BJ (cell line): ENCODE measurements at regions not wholly inside any gene's neighbourhood (a gene's known extent, or its start where the extent isn't known, plus 50 kb on each side); places are given as distances from the start of the nearest gene placed in this dataset.

Source experiments
- CTCF ChIA-PET: fragments of 350-600 bp; formaldehyde crosslinking; extraction: SDS; loops from one replicate; lab custom pipeline; 2021; ENCODE audit warnings: antibody characterized with exemption, inconsistent platforms; lab: Yijun Ruan, JAX
- POLR2A ChIA-PET: fragments of 300-600 bp; sonication (Branson Sonifier 250); formaldehyde crosslinking; extraction: SDS; loops from one replicate; lab custom pipeline; 2021; ENCODE audit warnings: antibody characterized with exemption; lab: Charles Lee
- DNase-seq: peaks from one replicate; pipeline ENCODE4 v3.0.0-alpha.2; 2011; ENCODE audit warnings: low read depth
- H3K27me3 ChIP-seq: 2 replicates; pipeline ENCODE4 v1.6.0; 2011; ENCODE audit warnings: low read length; ENCODE audit not compliant: control insufficient read depth, insufficient read depth
- H3K36me3 ChIP-seq: 2 replicates; pipeline ENCODE4 v1.5.1; 2011; ENCODE audit warnings: low read length; ENCODE audit not compliant: control insufficient read depth, insufficient read depth
- H3K4me3 ChIP-seq: 2 replicates; pipeline ENCODE4 v1.5.1; 2011; ENCODE audit warnings: low read depth, mild to moderate bottlenecking, control low read depth, low read length
- CTCF ChIP-seq: IDR thresholded peaks from 2 replicates; pipeline ENCODE4 v1.5.1; 2011; ENCODE audit warnings: low read depth, mild to moderate bottlenecking, control low read depth, inconsistent platforms, low read length, moderate library complexity; ENCODE audit not compliant: insufficient read depth

DNA sequence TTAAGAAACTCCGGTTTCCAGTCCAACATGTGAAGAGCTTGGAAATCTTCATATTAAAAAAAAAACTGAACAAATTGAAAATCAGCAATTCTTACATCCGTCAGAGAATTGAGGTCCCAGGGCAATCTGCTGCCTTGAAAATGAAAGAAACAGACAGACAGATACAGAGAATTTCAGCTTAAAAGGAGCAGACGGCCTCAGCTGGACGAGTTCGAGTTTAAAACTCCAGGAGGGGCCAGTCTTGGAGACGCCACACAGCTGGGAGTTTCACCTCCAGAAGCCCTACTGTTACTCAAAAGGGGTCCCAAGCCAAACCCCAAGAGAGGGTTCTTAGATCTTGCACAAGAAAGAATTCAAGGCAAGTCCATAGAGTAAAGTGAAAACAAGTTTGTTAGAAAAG lies 226.5 kb upstream of the ARL4C start:
- no peak for TF ChIP-seq CTCF
- Histone ChIP-seq H3K36me3 (no peaks in the 10 kb centered on the region), H3K27me3 (no peaks in the 10 kb centered on the region), H3K4me3 (no peak overlapping the region)
- no peak for DNase-seq
- ChIA-PET CTCF (interaction anchor here (0.7 kb wide), 1 partner anchor 158 kb away, joined by 3 read pairs; no protein-coding TSS in a partner anchor), POLR2A (no interaction called here)

DNA sequence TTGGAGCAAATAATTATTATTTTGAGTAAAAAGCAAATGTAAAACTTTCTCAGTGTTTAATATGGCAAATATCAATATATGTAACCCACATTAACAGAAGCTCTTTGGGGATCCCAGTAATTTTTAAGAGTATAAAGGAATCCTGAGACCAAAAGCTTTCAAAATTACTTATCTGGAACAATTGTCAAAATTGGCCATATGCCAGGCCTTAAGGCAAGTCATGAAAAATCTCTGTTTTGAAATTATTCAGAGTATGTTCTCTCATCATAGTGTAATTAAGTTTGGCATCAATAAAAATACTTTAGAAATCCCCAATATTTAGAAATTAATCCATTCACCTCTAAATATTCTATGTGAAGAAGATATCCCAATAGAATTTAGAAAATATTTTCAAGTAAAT lies 225.3 kb upstream of the ARL4C start:
- H3K36me3 ChIP-seq: no peaks in the 10 kb centered on the region
- DNase-seq: no peak
- no peak overlapping the region for H3K4me3 ChIP-seq
- no peak for TF ChIP-seq CTCF
- ChIA-PET CTCF (no interaction called here), POLR2A (no interaction called here)
- no peaks in the 10 kb centered on the region for H3K27me3 ChIP-seq

- DNase-seq: no peak
- no peak overlapping the region for H3K4me3 ChIP-seq
- H3K27me3 ChIP-seq: no peaks in the 10 kb centered on the region
- no peak for TF ChIP-seq CTCF
- CTCF ChIA-PET: interaction anchor here (1.0 kb wide), 1 partner anchor 9 kb away, joined by 3 read pairs; no protein-coding TSS in a partner anchor
- POLR2A ChIA-PET: no interaction called here
- H3K36me3 ChIP-seq: no peaks in the 10 kb centered on the region
Observed at GRCh38 chr2:234719116-234719716, 222.3 kb upstream of the ARL4C start.

- no peaks in the 10 kb centered on the region for H3K27me3 ChIP-seq
- no peak for TF ChIP-seq CTCF
- ChIA-PET POLR2A (no interaction called here), CTCF (interaction anchor here (1.5 kb wide), 1 partner anchor 10 kb away, joined by 3 read pairs; no protein-coding TSS in a partner anchor)
- H3K4me3 ChIP-seq: no peak overlapping the region
- H3K36me3 ChIP-seq: no peaks in the 10 kb centered on the region
- DNase-seq: no peak
Observed at GRCh38 chr2:234716271-234716670, 219.4 kb upstream of the ARL4C start.

GRCh38 chr2:234715671-234716250 lies 218.9 kb upstream of the ARL4C start:
- Histone ChIP-seq H3K36me3 (no peaks in the 10 kb centered on the region), H3K4me3 (no peak overlapping the region), H3K27me3 (no peaks in the 10 kb centered on the region)
- CTCF ChIA-PET: no interaction called here
- DNase-seq: no peak
- POLR2A ChIA-PET: no interaction called here
- TF ChIP-seq CTCF: no peak
